ENCODE measurements at regions not wholly inside any gene's neighbourhood (a gene's known extent, or its start where the extent isn't known, plus 50 kb on each side); places are given as distances from the start of the nearest gene placed in this dataset.

DNA sequence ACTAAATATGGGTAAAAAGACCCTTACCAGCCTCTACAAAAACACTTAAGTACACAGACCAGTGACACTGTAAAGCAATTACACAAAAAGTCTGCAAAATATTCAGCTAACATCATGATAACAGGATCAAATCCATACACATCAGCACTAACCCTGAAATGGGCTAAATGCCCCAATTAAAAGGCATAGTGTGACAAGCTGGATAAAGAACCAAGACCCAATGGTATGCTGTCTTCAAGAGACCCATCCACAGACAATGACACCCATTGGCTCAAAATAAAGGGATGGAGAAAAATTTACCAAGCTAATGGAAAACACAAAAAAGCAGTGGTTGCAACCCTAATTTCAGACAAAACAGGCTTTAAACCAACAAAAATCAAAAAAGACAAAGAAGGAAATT is 221.0 kb upstream of the ISL1 start:
- no peak overlapping the region for H3K4me2 ChIP-seq
- H3K4me3 ChIP-seq, result no peak overlapping the region
- no peaks in the 10 kb centered on the region for H3F3A ChIP-seq (replicated peaks; ENCODE audit: low read depth)
- H4K20me1 ChIP-seq (replicated peaks; ENCODE audit: insufficient read depth), result no peaks in the 10 kb centered on the region
- Mint-ChIP-seq H3K36me3 (ENCODE audit: low read depth) (peaks cover 9% of the 10 kb centered on the region; the same call in 2 of the 3 replicates), H3K4me3 (no peak overlapping the region), H3K27ac (no peak overlapping the region), H3K9me3 (peaks cover 22% of the 10 kb centered on the region), H3K4me1 (peaks cover 6% of the 10 kb centered on the region; the same call in 2 of the 3 replicates), H3K27me3 (ENCODE audit: insufficient read depth, low read depth, poor library complexity) (peaks cover 7% of the 10 kb centered on the region)
- H3K36me3 ChIP-seq (ENCODE audit: insufficient read depth), result no peaks in the 10 kb centered on the region
- no peak overlapping the region for H3K27ac ChIP-seq (ENCODE audit: low read depth)
- no peaks in the 10 kb centered on the region for H3K27me3 ChIP-seq (ENCODE audit: insufficient read depth)
- H3K9me2 ChIP-seq (ENCODE audit: insufficient read depth), result no peaks in the 10 kb centered on the region
- ATAC-seq, result no peak
- no peaks in the 10 kb centered on the region for H3K79me2 ChIP-seq (replicated peaks; ENCODE audit: insufficient read depth)
- DNase-seq (ENCODE audit: low spot score), result no peak
- H3K4me1 ChIP-seq (ENCODE audit: insufficient read depth), result peaks cover 2% of the 10 kb centered on the region
- TF ChIP-seq POLR2AphosphoS5 (IDR thresholded peaks at IDR 0.05; ENCODE audit: low read depth) (no peak), EZH2phosphoT487 (IDR thresholded peaks at IDR 0.05; ENCODE audit: unreplicated experiment) (no peak), STAT1 (IDR thresholded peaks at IDR 0.05; ENCODE audit: unreplicated experiment) (no peak), JUNB (IDR thresholded peaks at IDR 0.05; ENCODE audit: unreplicated experiment) (no peak), EZH2 (IDR thresholded peaks at IDR 0.05; ENCODE audit: low read depth, unreplicated experiment) (no peak), ZNF331 (CRISPR knock-in tag; IDR thresholded peaks at IDR 0.05; ENCODE audit: low read depth) (no peak), ZNF114 (CRISPR knock-in tag; IDR thresholded peaks at IDR 0.05) (no peak), REST (IDR thresholded peaks at IDR 0.05; ENCODE audit: unreplicated experiment) (no peak), CREB1 (CRISPR knock-in tag; IDR thresholded peaks at IDR 0.05; ENCODE audit: low read depth) (no peak), NANOG (IDR thresholded peaks at IDR 0.05; ENCODE audit: borderline replicate concordance) (no peak)
- TF ChIP-seq, protein P1, sequence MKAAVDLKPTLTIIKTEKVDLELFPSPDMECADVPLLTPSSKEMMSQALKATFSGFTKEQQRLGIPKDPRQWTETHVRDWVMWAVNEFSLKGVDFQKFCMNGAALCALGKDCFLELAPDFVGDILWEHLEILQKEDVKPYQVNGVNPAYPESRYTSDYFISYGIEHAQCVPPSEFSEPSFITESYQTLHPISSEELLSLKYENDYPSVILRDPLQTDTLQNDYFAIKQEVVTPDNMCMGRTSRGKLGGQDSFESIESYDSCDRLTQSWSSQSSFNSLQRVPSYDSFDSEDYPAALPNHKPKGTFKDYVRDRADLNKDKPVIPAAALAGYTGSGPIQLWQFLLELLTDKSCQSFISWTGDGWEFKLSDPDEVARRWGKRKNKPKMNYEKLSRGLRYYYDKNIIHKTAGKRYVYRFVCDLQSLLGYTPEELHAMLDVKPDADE (IDR thresholded peaks at IDR 0.05), result no peak
- TF ChIP-seq, protein P2, sequence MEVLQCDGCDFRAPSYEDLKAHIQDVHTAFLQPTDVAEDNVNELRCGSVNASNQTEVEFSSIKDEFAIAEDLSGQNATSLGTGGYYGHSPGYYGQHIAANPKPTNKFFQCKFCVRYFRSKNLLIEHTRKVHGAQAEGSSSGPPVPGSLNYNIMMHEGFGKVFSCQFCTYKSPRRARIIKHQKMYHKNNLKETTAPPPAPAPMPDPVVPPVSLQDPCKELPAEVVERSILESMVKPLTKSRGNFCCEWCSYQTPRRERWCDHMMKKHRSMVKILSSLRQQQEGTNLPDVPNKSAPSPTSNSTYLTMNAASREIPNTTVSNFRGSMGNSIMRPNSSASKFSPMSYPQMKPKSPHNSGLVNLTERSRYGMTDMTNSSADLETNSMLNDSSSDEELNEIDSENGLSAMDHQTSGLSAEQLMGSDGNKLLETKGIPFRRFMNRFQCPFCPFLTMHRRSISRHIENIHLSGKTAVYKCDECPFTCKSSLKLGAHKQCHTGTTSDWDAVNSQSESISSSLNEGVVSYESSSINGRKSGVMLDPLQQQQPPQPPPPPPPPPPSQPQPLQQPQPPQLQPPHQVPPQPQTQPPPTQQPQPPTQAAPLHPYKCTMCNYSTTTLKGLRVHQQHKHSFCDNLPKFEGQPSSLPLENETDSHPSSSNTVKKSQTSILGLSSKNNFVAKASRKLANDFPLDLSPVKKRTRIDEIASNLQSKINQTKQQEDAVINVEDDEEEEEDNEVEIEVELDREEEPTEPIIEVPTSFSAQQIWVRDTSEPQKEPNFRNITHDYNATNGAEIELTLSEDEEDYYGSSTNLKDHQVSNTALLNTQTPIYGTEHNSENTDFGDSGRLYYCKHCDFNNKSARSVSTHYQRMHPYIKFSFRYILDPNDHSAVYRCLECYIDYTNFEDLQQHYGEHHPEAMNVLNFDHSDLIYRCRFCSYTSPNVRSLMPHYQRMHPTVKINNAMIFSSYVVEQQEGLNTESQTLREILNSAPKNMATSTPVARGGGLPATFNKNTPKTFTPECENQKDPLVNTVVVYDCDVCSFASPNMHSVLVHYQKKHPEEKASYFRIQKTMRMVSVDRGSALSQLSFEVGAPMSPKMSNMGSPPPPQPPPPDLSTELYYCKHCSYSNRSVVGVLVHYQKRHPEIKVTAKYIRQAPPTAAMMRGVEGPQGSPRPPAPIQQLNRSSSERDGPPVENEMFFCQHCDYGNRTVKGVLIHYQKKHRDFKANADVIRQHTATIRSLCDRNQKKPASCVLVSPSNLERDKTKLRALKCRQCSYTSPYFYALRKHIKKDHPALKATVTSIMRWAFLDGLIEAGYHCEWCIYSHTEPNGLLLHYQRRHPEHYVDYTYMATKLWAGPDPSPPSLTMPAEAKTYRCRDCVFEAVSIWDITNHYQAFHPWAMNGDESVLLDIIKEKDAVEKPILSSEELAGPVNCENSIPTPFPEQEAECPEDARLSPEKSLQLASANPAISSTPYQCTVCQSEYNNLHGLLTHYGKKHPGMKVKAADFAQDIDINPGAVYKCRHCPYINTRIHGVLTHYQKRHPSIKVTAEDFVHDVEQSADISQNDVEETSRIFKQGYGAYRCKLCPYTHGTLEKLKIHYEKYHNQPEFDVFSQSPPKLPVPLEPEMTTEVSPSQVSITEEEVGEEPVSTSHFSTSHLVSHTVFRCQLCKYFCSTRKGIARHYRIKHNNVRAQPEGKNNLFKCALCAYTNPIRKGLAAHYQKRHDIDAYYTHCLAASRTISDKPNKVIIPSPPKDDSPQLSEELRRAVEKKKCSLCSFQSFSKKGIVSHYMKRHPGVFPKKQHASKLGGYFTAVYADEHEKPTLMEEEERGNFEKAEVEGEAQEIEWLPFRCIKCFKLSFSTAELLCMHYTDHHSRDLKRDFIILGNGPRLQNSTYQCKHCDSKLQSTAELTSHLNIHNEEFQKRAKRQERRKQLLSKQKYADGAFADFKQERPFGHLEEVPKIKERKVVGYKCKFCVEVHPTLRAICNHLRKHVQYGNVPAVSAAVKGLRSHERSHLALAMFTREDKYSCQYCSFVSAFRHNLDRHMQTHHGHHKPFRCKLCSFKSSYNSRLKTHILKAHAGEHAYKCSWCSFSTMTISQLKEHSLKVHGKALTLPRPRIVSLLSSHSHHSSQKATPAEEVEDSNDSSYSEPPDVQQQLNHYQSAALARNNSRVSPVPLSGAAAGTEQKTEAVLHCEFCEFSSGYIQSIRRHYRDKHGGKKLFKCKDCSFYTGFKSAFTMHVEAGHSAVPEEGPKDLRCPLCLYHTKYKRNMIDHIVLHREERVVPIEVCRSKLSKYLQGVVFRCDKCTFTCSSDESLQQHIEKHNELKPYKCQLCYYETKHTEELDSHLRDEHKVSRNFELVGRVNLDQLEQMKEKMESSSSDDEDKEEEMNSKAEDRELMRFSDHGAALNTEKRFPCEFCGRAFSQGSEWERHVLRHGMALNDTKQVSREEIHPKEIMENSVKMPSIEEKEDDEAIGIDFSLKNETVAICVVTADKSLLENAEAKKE (CRISPR knock-in tag; IDR thresholded peaks at IDR 0.05), result no peak
- TF ChIP-seq, protein P3, sequence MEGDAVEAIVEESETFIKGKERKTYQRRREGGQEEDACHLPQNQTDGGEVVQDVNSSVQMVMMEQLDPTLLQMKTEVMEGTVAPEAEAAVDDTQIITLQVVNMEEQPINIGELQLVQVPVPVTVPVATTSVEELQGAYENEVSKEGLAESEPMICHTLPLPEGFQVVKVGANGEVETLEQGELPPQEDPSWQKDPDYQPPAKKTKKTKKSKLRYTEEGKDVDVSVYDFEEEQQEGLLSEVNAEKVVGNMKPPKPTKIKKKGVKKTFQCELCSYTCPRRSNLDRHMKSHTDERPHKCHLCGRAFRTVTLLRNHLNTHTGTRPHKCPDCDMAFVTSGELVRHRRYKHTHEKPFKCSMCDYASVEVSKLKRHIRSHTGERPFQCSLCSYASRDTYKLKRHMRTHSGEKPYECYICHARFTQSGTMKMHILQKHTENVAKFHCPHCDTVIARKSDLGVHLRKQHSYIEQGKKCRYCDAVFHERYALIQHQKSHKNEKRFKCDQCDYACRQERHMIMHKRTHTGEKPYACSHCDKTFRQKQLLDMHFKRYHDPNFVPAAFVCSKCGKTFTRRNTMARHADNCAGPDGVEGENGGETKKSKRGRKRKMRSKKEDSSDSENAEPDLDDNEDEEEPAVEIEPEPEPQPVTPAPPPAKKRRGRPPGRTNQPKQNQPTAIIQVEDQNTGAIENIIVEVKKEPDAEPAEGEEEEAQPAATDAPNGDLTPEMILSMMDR (conservative IDR thresholded peaks at IDR 0.05; ENCODE audit: low read depth in 2 of 2), result no peak
- no peak overlapping the region for H2AFZ ChIP-seq

Data from GM23338 (cell line).